Inflammatory macrophage treated with lipopolysaccharide for 1 hour (primary cell): ENCODE measurements at regions not wholly inside any gene's neighbourhood (a gene's known extent, or its start where the extent isn't known, plus 50 kb on each side); places are given as distances from the start of the nearest gene placed in this dataset.

ENCODE experiments used
- DNase-seq, 2 donors: peaks; one replicate each; pipeline ENCODE4 v3.0.0-alpha.2; 2020 to 2022

DNA sequence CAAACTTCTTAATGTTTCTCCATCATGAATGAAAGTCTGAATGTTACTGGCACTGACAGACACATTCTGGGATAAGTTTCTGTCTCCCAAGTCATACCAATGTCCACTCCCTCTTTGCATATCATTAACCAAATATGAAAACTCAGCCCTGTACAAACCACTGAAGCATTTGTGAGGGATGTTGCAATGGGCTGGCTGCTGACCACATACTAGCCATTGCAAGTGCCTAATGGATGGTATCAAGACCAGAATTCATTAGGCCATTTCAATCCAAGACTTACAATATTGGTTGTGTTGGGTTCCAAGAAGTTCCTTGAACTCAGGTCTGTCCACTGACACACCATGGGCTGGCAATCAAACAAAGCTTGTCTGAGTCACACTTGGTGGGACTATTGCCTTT lies 73.8 kb downstream of the CBLN2 start:
- no peak for DNase-seq

DNA sequence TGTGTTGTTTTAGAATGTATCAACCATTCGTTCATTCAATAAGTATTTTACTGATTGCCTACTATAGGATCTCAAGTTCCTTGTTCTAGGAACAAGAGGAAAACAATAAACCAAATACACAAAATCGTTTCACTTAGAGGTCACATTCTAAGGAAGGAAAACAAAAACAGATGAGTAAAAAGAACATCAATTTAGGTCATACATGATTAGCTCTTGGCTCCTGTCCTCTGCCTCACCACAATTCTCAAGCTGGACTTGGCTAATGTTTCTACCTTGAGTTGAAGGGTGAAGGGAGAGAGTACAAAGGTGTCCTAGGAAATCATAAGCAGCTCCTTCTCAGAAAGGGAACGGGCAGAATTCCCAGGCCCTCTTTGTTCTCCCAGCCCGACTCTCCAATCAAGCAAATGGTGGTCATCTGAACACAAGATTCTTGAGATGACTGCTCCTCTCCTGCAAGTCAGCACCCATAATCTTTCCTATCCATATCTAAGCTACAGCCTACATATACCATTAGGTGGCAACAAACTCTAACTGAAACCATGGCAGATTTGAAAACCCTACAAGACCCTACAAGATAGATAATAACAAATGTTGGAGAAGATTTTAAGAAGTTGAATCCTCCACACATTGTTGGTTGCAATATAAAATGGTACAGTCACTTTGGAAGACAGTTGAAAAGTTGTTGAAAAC lies 76.0 kb downstream of the CBLN2 start:
- no peak for DNase-seq

DNA sequence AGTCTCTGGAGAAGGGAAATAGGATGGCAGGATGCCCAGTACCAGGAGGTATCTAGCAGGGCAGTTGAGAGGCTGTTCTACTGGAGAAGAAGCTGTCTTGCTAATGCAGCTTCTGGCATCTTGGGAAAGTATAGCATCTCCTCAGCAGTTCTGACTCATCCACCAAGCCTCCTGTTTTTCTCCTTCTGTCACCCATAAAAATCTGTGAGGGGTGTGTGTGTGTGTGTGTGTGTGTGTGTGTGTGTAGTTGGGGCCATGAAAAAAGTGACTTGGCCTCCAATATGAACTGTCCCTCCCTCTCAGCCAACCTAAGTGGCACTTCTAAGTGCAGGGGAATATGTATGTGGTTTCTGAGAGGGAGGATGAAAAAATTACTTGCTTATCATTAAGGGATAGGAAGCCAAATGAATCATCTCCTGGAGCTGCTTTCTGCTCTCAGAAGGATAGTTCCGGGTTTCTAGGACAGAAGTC lies 83.9 kb downstream of the CBLN2 start:
- DNase-seq, result no peak

DNA sequence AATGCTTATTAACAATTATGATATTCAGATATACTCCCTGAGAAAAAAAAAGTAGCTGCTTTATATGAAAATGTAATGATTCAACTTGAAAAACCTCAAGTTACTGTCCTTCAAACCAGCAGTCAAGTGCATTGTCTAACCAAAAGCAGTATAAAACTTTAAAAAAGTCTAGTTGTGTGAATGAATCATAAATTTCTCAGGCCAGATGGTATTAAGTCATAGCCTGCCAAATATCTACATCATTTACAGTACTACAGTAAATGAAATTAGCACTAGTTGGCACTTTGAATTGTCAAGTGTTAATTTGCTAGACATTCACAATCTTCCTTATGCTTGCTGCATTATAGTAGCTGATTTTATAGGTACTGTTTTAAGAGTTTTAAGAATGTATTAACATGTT lies 85.9 kb downstream of the CBLN2 start:
- no peak for DNase-seq

DNA sequence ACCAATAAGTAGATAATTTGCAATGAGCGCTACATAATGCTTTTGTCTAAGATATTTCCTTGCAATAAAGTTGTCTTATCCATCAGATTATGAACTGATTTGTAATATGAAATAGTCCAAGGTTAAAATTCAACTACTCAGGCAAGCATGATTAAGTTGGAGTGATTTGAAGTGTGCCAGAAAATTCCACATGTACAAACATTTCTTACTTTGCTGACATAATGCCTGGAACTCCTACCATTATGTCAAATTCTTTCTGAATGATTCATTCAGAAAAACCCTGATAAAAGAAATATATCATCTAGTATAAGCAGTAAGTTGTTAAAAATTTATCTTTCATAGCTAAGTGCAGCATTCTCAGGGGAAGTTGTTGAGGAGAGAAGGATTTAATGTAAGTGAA lies 87.3 kb downstream of the CBLN2 start:
- no peak for DNase-seq

DNA sequence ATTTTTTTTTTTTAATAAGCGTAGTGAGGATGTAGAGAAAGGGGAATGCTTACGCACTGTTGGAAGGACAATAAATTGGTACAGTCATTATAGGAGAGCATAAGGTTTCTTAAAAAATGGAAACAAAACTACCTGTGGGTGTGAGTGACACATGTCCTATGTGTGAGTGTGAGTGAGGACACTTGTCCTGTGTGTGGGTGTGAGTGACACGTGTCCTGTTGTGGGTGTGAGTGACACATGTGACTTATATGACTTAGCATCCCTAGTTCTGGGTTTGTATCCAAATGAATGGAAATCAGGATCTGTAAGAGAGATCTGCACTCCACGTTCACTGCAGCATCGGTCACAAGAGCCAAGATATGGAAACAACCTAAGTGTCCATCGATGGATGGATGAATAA lies 91.8 kb downstream of the CBLN2 start:
- no peak for DNase-seq

DNA sequence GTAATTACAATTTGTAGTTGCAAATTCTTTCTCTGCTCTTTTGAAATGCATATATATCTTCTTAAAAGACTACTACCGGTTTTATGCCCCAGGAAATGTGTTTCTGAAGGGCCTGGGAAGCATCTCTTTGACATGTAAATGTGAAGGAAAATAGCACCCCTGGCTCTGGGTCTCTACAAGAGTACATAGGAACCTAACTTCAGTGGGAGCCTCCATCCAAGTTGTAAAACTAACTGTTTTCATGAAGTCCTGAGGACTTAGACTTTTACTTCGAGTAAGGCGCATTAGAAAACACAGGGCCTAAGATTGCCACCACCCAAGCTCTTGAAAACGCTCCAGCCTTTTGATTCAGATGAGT lies 99.4 kb downstream of the CBLN2 start:
- DNase-seq, result no peak

DNA sequence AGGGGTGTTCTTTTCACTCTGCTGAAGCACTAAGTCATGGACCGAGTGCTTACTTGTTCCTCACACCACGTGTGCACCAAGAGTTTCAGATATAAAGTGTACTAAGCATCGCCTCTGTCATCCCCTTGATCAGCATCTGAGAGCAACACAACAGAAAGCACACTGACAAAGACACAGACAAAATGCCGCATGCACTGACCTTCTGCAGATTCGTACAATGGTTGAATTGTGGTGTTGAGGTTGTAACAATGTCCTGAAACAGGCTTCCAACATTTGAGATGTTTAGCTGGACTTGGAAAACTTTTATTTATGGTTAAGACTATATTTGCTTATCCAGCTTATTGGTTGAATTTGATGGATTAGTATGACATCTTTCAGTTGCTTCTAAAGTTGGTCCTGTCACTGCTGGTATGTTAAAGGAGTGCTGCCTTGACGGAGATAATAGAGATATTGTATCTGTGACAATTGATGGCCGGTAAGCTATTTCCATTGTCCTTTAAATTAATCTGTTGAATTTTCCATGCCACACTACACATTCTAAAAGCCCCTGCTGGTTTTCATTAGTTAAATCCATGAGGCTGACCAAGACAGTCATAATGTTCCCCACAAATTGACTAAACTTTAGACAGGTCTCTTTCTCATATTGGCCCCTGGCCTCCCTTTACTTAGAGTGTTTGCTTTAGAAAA lies 99.9 kb downstream of the CBLN2 start:
- no peak for DNase-seq

DNA sequence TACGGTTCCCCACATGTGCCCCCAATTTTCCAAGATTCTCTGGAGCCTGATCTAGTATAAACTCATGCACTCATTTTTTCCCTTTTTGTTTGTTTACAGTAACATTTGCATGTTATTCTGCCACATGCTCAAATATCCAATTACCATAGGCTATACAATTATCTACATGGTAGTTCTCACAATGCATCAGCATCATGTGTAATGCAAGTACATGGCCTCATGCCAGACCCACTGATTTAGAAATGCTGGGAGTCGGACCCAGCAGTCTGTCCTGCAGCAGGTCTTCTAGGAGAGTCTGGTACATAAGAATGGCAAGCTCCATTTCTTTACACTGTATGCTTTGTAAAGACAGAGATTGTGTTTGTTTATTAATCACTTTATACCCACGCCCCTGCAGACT lies 107.7 kb downstream of the CBLN2 start:
- DNase-seq, result no peak

DNA sequence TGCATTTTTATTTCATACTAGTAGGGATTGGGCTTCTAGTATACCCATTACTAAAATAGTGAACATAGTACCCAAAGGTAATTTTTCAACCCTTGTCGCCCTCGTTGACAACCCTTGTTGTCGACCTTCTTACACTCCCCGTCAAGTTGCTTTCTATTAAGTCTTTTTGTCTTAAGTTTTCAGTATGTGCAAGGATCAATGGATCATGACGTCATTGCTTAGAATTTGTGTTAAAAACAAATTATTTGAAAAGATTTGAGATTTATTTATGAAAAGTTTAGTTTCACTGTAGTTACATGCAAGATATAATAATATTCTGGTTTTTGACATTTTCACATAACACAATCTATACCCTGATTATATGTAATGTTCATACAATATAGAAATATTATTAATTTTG lies 110.4 kb downstream of the CBLN2 start:
- no peak for DNase-seq

DNA sequence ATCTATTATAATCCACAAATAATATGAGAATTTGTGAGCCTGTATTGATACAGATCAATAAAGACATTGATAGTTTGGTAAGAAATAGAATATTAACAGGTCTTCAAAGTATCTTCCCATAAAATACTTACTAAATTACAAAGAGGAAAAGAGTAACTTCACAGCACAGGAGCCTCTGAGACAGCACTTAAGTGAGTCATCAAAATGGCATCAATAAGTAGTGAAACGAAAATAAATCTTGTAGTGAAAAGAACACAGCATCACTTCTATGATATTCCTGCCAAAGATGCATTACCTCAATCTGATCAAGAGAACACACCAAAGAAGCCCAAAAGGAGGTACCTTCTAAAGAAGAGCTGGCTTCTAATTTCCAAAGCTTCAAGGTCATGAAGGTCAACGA lies 116.4 kb downstream of the CBLN2 start:
- no peak for DNase-seq

DNA sequence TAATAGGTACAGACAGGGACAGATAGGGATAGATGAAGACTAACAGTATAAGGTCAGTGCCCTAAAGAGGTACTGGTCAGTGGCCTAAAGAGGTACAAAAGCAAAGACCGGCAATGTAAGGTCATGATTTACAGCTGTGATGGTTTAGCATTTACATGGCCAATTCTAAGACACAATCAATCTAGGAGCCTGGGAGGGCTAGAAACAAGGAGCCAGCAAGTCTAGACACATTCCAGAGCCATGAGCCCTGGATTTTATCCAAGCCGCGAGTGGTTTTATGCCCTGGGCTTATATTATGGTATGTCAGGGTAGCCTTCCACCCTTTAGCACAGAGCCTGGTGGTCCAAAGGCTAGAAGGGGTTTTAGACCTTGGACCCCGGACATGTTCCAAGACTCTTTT lies 124.2 kb downstream of the CBLN2 start:
- no peak for DNase-seq

DNA sequence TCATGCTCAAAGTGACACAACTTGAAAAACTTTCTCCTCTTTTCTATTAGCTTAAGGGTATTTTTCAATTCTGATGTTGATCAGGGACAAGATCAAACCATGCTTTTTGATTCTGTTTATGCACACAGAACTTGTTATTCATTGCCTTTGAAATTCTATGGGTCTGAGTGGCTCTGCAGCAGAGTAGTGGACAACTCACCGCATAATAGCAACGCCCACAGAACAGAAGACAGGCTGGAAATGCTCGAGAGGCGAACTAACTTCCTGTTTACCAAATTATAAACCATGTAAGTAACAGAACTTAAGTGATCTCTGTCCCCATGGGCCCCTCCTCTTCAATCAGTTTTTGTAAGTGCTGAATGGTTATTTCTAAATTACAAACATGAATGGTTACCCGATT lies 131.2 kb downstream of the CBLN2 start:
- no peak for DNase-seq

DNA sequence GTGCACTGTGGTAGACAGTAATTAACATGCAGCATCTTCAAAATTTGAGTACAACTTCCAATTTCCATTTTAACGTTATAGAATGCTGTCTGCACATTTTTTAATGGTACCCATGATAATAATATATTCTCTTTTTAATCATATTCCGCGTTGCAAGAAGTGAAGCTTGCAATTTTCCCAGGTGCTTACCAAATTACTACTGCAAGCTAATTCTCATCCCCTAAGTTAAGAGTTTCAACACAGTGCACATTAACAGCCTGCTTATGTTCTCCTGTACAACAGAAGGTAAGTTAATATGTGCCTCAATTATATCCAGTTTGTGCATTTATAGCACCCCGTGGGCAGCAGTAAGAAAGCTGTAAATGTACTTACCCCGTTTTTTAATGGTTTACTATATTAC lies 132.9 kb downstream of the CBLN2 start:
- no peak for DNase-seq

DNA sequence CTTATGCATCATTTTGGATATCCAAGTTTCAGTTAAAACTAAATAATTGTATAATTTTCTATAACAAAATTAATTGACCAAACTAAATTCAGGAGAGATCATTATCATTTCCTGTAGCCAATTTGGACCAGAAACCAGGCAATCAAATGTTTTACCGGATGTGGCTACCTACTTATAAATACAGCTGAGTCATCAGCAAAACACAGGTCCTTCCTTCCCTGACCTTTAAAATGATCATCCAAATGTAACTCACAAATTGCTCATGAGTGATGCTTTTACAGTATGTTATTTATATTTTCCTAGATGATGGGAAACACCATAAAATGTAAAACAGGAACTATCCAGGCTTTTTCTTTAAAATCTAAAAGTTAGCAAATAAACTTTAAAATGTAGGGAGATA lies 133.7 kb downstream of the CBLN2 start:
- no peak for DNase-seq

DNA sequence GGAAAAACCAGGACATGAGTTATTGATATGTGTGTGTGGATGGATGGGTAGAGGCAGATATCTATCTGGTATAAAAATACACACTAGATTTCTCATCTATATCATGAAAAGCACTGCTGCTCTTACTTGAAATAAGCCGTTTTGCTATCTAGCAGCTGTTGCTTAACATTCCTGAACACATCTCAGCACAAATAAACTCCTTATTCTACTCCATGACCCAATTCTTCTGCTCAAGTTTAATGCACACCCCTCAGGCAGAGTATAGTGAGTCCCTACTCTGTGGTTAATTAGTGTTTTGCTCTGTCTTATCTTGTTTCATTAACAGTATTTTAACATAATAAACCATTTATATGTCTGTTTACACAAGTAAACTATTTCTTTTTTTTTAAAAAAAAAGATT lies 134.2 kb downstream of the CBLN2 start:
- DNase-seq, result no peak

DNA sequence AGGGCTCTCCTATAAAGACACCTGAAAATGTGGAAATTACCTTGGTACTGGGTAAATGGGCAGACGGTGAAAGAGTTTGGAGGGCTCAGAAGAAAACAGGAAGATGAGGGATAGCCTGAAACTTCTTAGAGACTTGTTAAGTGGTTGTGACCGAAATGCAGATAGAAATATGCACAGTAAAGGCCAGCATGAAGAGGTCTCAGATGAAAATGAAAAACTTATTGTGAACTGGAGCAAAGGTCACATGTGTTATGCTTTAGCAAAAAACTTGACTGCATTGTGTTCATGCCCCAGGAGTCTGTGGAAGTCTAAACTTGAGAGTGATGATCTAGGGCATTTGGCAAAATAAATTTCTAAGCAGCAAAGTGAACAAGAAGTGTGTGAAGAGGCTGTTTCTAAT lies 137.1 kb downstream of the CBLN2 start:
- no peak for DNase-seq

DNA sequence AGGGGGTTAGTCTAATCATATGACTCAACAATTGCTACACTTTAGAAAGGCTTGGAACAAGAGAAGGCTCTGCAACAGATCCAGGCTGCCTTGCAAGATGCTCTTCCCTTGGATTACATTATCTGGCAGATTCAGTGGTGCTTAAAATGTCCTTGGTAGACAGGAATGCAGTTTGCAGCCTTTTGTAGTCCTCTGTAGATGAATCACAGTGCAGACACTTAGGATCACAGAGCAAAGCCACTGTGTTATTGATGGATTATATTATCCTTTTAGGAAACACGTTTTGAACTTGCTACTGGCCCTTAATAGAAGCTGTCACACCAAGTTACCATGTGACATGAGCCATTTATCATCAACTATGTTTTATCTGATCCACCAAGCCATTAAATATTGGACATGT lies 152.2 kb downstream of the CBLN2 start:
- DNase-seq, result no peak

DNA sequence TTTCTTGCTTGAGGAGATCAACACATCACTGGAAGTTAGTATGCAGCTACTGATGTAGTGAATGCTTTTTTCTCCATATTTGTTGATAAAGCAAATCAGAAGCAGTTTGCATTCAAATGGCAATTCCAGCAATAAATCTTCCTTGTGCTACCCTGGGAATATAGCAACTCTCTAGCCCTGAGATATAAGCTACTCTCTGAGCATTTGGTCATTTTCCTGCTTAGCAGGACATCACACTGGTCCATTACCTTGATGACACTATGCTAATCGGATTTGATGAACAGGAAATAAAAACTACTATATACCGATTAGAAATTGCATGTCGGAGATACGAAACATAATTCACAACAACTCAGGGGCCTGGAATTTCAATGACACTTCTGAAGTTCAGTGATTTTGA lies 152.7 kb downstream of the CBLN2 start:
- no peak for DNase-seq

DNA sequence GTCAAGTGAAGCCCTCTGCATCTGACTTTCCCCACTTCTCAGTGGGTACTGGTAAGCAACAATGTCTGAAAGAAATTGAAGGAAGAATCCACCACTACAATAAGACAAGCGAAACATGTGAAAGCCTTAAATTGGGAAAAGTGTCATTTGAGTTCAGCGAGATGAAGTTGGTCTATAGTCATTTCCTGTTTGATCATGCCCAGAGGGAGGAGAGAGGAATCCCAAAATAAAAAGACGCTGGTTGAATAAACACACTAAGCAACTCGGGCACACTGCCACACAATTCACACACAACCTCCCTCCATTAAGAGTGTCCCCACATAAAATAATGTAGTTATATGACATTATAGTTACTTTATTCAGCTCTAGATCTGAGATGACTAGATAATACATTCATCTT lies 166.1 kb downstream of the CBLN2 start:
- DNase-seq, result no peak

DNA sequence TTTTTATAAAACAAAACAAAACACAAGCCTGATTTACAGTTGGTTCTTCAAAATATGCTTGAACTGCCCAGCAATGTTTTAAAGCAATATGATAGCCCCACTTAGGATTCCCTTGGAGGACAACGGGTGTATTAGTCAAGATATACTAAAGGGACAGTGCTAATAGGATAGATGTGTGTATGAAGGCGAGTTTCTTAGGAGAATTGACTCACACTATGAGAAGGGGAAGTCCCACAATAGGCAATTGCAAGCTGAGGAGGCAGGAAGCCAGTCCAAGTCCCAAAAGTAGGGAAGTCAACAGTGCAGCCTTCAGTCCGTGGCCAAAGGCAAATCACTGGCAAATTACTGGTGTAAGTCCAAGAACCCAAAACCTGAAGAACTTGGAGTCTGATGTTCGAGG lies 167.9 kb downstream of the CBLN2 start:
- DNase-seq, result peak in 1 of 2 donors; percentile 0

DNA sequence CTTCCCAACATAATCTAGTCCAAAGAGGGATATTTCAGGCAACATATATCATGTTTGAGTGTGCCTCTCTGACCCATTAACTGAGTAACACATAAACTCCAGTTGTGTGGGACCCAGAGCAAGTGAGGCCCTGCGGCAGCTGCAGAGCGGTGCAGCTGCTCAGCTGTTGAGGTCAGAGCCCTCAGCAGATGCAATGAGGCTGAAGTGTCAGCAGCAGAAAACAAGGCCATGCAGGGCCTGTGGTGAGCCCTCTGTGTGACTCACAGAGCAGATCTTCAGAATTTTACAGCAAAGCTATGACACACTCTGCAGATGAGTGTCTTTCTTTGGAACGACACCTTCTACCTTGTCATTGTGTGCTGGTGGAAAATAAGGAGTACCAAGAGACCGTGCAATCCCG lies 168.5 kb downstream of the CBLN2 start:
- DNase-seq, result no peak

DNA sequence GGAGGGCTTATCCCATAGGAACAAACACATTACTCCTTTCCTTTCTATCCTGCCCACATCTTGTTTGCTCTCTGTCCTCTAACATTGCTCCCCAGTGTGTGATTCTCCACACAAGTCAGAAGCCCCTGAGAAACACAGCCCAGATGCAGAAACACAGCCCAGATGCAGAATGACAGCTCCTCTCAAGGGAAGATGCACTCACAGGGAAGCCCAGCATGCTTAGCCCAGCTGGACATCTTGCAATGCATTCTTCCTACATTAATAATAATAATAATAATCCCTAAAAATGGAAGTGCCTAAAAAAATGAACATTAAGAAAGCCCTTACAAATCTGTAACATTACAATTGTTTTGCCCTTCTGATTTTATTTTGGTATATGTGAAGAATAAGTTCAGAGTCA lies 172.1 kb downstream of the CBLN2 start:
- no peak for DNase-seq

DNA sequence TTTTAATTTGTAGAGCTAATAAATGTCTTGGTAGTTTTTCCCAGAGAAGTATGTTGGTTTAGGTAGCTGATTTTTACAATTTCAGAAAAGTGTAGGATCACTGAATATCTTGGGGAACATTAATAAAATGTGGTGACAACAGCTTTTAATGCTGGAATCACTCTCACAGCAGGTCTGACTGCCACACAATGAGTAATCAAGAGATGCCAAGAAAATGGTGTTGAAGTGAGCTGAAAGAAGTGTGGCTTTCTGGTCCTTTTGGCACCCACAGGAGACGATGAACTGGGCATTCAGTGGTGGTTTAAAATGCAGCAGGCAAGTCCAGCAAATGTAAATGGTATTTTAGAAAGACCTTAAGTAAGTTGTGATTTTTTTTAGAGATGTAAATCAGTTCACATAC lies 175.8 kb downstream of the CBLN2 start:
- no peak for DNase-seq

DNA sequence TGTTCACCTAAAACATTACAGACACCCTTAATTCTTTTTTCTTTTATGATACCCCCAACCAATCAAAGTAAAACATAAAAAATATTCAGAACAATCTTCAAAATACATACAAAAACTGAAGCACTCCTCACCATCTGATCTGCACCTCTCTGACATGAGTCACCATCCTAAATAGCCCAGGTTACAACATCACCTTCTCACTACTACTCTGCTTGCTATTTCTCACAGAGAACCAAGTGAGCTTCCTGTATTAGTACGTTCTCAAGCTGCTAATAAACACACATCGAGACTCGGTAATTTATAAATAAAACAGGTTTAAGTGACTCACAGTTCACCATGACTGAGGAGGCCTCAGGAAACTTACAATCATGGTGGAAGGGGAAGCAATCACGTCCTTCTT lies 183.5 kb downstream of the CBLN2 start:
- no peak for DNase-seq
